Hepatocyte (in vitro differentiated cells): ENCODE measurements at regions not wholly inside any gene's neighbourhood (a gene's known extent, or its start where the extent isn't known, plus 50 kb on each side); places are given as distances from the start of the nearest gene placed in this dataset.

ENCODE experiments used
- DNase-seq: peaks from one replicate; pipeline ENCODE4 v3.0.0-alpha.2; 2016; ENCODE audit warnings: low spot score
- H2AFZ ChIP-seq: fragments of 200-600 bp; sonication (generic); 2 replicates; pipeline ENCODE4 v1.6.0; 2016; ENCODE audit warnings: antibody characterized with exemption, mild to moderate bottlenecking
- H3K27ac ChIP-seq: fragments of 200-600 bp; sonication (generic); 2 replicates; pipeline ENCODE4 v1.5.1; 2016; ENCODE audit warnings: mild to moderate bottlenecking
- H3K27me3 ChIP-seq: fragments of 200-600 bp; sonication (generic); 2 replicates; pipeline ENCODE4 v1.6.1; 2016
- H3K36me3 ChIP-seq: fragments of 200-600 bp; sonication (generic); replicated peaks from 2 replicates; pipeline ENCODE4 v1.5.1; 2016; ENCODE audit warnings: low read depth; ENCODE audit not compliant: insufficient read depth
- H3K4me1 ChIP-seq: fragments of 200-600 bp; sonication (generic); 2 replicates; pipeline ENCODE4 v1.5.1; 2016; ENCODE audit warnings: mild to moderate bottlenecking, moderate library complexity; ENCODE audit not compliant: insufficient read depth
- H3K4me2 ChIP-seq: fragments of 200-600 bp; sonication (generic); 2 replicates; pipeline ENCODE4 v1.6.0; 2016
- H3K4me3 ChIP-seq: fragments of 200-600 bp; sonication (generic); 2 replicates; pipeline ENCODE4 v1.5.1; 2016; ENCODE audit warnings: mild to moderate bottlenecking
- H3K79me2 ChIP-seq: fragments of 200-600 bp; sonication (generic); 2 replicates; pipeline ENCODE4 v1.6.0; 2017; ENCODE audit warnings: mild to moderate bottlenecking
- H3K9me2 ChIP-seq: fragments of 200-600 bp; sonication (generic); replicated peaks from 2 replicates; pipeline ENCODE4 v1.6.0; 2017; ENCODE audit warnings: mild to moderate bottlenecking; ENCODE audit not compliant: insufficient read depth
- H3K9me3 ChIP-seq: fragments of 200-600 bp; sonication (generic); 2 replicates; pipeline ENCODE4 v1.5.1; 2016; ENCODE audit warnings: low read depth, mild to moderate bottlenecking
- H4K20me1 ChIP-seq: fragments of 200-600 bp; sonication (generic); 2 replicates; pipeline ENCODE4 v1.6.0; 2016; ENCODE audit warnings: mild to moderate bottlenecking; ENCODE audit not compliant: insufficient read depth, poor library complexity, severe bottlenecking
- EZH2 ChIP-seq: fragments of 200-600 bp; sonication (generic); IDR thresholded peaks from 2 replicates; pipeline ENCODE4 v1.6.1; 2016; ENCODE audit warnings: antibody characterized with exemption, mild to moderate bottlenecking, borderline replicate concordance
- EZH2phosphoT487 ChIP-seq: fragments of 200-600 bp; sonication (generic); IDR thresholded peaks from one replicate; pipeline ENCODE4 v1.6.1; 2018; ENCODE audit warnings: antibody characterized with exemption, mild to moderate bottlenecking, low read depth, moderate library complexity; ENCODE audit not compliant: unreplicated experiment, severe bottlenecking
- WGBS: methylation state at CpG from one replicate; pipeline ENCODE4 v1.1.6; 2016; ENCODE audit warnings: low lambda C conversion rate; ENCODE audit errors: missing lambda C conversion rate; 5-methylcytosine and 5-hydroxymethylcytosine counted together
- TF ChIP-seq, protein P1 (sequence below): fragments of 200-600 bp; sonication (generic); IDR thresholded peaks from 2 replicates; pipeline ENCODE4 v1.5.1; 2016; ENCODE audit warnings: antibody characterized with exemption, mild to moderate bottlenecking; ENCODE audit not compliant: poor library complexity

DNA sequence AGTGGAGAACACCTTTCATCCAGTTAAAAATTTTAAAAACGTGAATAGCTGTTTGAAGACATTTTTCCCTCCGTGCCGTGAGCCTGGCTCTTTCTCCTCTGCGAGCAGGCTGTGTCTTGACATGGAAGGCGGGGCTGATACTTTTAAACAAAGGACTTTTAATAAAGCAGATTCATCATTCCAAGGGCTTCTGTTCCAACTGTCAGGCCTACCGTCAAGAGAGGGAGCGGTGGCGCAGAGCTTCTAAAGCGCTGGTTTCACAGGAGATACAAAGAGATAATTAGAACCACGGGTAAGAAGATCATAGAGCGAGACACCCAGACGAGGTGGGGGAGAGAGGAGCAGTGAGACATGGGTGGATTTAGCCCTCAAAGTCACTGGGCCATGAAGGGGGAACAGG lies 247.4 kb upstream of the C1orf174 start:
- Histone ChIP-seq H3K79me2 (no peaks in the 10 kb centered on the region), H3K36me3 (no peaks in the 10 kb centered on the region), H3K9me3 (no peaks in the 10 kb centered on the region), H2AFZ (no peak overlapping the region), H4K20me1 (no peaks in the 10 kb centered on the region), H3K9me2 (no peaks in the 10 kb centered on the region), H3K4me1 (no peaks in the 10 kb centered on the region), H3K4me3 (no peak overlapping the region), H3K27me3 (no peaks in the 10 kb centered on the region), H3K27ac (no peak overlapping the region), H3K4me2 (no peak overlapping the region)
- 80% methylated on average over 12 of the region's 12 CpGs for WGBS
- DNase-seq: no peak
- TF ChIP-seq EZH2: no peak
- no peak for TF ChIP-seq EZH2phosphoT487

DNA sequence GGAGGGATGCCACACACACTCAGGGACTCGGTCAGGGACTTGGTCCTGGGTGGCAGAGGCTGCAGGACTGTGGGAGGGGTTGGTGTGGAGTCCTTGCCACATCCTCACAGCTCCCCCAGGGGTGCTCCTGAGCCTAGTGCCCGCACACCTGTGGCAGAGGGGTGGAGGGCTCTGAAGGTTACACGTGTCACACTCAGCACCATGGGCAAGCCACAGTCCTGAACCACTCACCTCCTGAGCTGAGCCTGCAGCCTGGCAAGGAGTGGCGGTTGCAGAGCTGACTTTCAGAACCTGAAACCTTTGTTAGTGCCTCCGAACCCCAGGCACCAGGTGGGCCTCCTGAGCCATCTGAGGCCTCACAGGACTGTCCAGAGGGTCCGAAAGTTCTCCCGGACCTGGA lies 249.2 kb upstream of the C1orf174 start:
- H2AFZ ChIP-seq: no peak overlapping the region
- H3K27me3 ChIP-seq: no peaks in the 10 kb centered on the region
- no peaks in the 10 kb centered on the region for H3K79me2 ChIP-seq
- H3K4me2 ChIP-seq: no peak overlapping the region
- no peaks in the 10 kb centered on the region for H3K9me2 ChIP-seq
- WGBS: 84% methylated on average over 7 of the region's 7 CpGs
- DNase-seq: no peak
- no peak overlapping the region for H3K27ac ChIP-seq
- no peaks in the 10 kb centered on the region for H3K36me3 ChIP-seq
- H3K4me3 ChIP-seq: no peak overlapping the region
- no peaks in the 10 kb centered on the region for H4K20me1 ChIP-seq
- no peaks in the 10 kb centered on the region for H3K4me1 ChIP-seq
- TF ChIP-seq, protein P1, sequence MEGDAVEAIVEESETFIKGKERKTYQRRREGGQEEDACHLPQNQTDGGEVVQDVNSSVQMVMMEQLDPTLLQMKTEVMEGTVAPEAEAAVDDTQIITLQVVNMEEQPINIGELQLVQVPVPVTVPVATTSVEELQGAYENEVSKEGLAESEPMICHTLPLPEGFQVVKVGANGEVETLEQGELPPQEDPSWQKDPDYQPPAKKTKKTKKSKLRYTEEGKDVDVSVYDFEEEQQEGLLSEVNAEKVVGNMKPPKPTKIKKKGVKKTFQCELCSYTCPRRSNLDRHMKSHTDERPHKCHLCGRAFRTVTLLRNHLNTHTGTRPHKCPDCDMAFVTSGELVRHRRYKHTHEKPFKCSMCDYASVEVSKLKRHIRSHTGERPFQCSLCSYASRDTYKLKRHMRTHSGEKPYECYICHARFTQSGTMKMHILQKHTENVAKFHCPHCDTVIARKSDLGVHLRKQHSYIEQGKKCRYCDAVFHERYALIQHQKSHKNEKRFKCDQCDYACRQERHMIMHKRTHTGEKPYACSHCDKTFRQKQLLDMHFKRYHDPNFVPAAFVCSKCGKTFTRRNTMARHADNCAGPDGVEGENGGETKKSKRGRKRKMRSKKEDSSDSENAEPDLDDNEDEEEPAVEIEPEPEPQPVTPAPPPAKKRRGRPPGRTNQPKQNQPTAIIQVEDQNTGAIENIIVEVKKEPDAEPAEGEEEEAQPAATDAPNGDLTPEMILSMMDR: no peak
- TF ChIP-seq EZH2phosphoT487 (no peak), EZH2 (no peak)
- no peaks in the 10 kb centered on the region for H3K9me3 ChIP-seq

DNA sequence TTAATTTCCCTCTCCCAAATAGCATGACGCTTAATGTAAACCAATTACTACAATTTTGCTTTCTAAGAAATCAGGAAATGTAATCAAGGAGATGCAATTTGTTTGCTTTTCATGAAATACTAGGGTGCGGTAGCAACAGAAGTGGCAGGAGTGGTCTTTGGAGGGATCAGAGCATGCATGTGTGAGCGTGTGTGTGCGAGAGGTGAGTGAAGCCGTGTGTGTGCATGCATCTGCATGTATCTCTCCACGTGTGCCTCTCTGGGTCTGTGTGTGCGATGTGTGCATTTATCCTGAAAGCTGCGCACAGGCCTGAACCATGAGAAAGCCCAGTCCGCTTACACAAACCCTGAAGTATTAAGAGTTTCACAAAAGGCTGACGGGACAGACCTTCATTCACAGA lies 249.8 kb upstream of the C1orf174 start:
- TF ChIP-seq EZH2phosphoT487 (no peak), EZH2 (no peak)
- TF ChIP-seq, protein P1: no peak
- WGBS: 86% methylated on average over 10 of the region's 10 CpGs
- no peak for DNase-seq
- Histone ChIP-seq H4K20me1 (no peaks in the 10 kb centered on the region), H3K27ac (no peak overlapping the region), H3K27me3 (no peaks in the 10 kb centered on the region), H3K79me2 (no peaks in the 10 kb centered on the region), H3K4me1 (no peaks in the 10 kb centered on the region), H3K4me2 (no peak overlapping the region), H3K4me3 (no peak overlapping the region), H3K9me3 (no peaks in the 10 kb centered on the region), H3K9me2 (no peaks in the 10 kb centered on the region), H3K36me3 (no peaks in the 10 kb centered on the region), H2AFZ (no peak overlapping the region)

DNA sequence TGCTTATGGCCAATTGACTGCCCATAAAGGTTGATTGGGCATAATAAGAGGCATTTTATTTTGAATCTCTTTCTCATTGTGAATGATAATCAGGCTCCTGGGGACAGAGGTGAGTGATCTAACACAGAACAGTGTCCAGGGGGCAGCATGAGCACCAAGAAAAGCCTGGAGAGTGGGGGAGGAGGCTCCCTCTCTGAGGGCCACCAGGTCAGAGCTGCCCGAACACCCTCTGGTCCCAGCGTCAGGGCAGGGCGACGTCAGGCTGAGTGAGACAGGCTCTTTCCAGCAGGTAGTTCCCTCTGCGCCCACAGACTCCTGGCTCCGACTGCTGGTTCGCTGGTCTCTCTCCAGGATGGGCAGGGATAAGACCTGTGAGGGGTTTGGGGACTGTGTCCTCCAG lies 250.2 kb upstream of the C1orf174 start:
- H3K27me3 ChIP-seq: no peaks in the 10 kb centered on the region
- no peak overlapping the region for H3K27ac ChIP-seq
- no peak overlapping the region for H3K4me2 ChIP-seq
- TF ChIP-seq EZH2phosphoT487: no peak
- TF ChIP-seq, protein P1: no peak
- no peak for TF ChIP-seq EZH2
- H3K79me2 ChIP-seq: no peaks in the 10 kb centered on the region
- no peaks in the 10 kb centered on the region for H3K9me3 ChIP-seq
- DNase-seq: no peak
- H3K36me3 ChIP-seq: no peaks in the 10 kb centered on the region
- no peaks in the 10 kb centered on the region for H3K9me2 ChIP-seq
- H4K20me1 ChIP-seq: no peaks in the 10 kb centered on the region
- H3K4me3 ChIP-seq: no peak overlapping the region
- 55% methylated on average over 7 of the region's 7 CpGs for WGBS
- H2AFZ ChIP-seq: no peak overlapping the region
- H3K4me1 ChIP-seq: no peaks in the 10 kb centered on the region
